ENCODE measurements at regions not wholly inside any gene's neighbourhood (a gene's known extent, or its start where the extent isn't known, plus 50 kb on each side); places are given as distances from the start of the nearest gene placed in this dataset.
"Not testable (repeated sequence)": the region's sequence is repeated elsewhere in the genome, so short reads cannot be mapped to it uniquely, and the experiment has no call there.

DNA sequence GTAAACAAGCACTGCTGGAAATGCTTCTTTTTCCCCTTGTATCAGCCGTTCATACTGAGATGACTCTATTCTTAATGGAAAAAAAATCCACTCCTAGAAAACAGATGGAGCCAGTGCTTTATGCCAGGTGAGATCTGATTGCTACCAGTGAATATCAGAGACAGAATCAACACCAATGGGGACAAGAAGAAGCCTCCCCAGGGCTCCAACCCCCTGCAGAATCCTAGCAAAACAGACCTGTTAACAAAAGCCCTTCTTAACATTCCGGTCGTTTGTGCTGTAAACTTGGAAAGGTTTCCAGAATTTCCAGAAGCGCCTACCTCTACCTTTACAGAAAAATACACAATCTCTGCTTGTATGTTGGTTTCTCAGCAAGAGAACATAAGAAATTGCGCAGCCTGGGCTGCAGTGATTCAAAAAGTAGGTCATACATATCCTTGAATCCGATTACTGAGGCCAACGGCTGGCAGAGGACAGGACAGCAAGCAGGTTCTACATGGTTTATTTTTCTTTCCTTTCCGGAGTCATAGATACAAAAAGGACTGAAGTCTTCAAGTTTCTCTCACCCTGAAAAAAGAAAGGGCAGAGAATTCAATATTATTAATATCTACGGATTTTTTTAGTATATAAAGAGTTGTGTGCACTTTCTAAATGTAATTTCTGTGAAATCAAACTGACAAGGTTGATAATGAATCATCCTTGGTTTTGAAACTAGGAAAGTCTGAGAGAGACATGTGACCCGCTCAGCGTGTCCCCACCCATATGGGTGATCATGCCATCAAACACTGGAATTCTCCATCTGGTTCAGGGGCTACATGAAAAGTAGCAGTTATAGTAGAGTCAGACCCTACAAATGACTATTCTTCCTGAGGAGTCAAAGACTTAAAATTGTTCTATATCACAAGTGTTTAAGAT, 266.7 kb upstream of the MGAT5 start:
- DNase-seq, result no peak

DNA sequence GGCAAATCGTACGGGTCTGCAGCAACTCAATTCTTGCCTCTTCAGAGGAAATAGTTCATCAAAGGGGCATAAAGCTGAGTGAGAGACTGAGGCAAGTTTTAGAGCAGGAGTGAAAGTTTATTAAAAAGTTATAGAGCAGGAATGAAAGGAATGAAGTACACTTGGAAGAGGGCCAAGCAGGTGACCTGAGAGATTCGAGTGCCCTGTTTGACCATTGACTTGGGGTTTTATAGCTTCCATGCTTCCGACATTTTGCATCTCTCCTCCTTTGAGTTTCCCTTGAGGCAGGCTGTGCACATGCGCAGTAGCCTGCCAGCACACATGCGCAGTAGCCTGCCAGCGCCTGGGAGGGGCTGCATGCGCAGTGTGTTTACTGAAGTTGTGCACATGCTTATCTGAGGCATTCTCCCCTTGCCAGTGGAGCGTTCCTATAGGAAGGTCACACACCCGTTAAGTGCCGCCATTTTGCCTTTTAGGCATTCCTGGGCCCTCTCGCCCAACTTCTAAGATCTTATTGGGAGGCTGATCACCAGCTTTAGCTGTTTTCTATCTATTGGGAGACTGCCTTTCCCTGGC, 265.5 kb upstream of the MGAT5 start:
- DNase-seq, result no peak

DNA sequence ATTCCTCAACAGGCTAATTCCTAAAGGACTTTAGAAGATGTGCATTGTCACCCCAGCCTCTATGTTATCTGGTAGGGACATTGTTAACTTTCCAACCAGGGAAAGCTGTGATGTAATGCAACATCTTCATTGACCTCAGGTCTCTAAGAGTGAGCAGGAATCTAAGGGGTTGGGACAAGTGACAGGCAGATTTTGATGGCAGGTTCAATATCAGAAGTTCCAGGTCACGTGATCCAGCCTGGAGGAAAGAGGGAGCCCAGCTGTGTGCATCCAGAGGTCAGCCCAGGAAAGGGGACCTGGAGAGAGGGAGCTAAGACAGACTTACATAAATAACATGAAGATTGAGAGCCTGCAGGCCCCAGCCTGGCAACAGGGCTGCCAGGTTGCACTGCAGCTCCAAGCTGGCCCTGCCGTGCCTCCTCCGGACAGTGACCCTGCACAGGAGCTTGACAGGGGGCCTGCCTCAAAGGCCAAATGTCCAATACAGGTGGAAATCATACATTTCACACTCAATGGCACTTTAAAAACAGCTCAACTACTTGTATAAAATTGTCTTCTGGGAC, 262.2 kb upstream of the MGAT5 start:
- DNase-seq, result no peak

DNA sequence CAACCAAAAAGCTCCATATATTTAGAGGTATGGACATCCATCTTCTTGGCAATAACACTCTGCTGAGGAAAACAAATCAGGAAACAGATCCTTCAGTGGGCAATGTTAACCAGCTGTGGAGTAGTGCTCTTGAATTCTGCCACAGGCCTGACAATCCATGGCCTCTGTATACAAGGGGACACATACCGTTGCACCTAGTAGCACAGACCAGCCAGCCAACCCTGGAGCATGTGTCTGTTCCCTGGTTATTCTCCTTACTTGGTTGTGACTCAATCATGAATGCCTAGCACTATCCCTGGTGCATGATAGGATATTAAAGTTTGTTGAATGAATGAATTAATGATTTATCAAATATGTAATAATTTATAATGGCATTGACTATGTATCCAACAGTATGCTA, 261.4 kb upstream of the MGAT5 start:
- no peak for DNase-seq

DNA sequence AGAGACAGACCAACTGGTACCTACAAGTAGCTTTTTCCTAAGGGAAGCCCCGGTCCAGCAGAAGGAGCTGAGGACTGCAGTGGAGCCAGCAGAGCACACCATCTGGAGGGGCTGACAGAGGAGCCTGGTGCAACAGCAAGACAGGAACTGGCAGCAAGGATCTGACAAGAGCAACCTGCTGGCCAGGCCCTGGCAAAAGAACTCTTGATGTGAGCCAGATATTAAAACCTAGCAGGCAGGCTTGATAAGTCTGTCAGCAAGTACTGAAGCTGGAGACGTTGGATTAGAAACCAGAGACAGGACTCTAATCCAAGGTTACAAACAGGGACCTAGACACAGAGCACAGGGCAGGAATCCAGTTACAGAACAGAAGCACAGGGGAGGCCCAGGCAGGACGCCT, 260.7 kb upstream of the MGAT5 start:
- no peak for DNase-seq

DNA sequence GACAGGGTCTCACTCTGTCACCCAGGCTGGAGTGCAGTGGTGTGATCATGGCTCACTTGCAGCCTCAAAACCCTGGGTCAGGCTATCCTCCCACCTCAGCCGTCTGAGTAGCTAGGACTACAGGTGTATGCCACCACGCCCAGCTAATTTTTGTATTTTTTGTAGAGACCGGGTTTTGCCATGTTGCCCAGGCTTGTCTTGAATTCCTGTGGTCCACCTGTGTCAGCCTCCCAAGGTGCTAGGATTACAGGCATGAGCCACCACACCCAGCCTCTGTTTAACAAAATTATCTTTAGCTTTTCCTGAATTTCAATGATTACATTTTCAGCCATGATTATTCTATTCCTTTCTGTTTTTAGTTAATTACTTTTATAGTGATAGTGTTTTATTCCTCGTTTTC, 255.1 kb upstream of the MGAT5 start:
- DNase-seq, result not testable (repeated sequence)

DNA sequence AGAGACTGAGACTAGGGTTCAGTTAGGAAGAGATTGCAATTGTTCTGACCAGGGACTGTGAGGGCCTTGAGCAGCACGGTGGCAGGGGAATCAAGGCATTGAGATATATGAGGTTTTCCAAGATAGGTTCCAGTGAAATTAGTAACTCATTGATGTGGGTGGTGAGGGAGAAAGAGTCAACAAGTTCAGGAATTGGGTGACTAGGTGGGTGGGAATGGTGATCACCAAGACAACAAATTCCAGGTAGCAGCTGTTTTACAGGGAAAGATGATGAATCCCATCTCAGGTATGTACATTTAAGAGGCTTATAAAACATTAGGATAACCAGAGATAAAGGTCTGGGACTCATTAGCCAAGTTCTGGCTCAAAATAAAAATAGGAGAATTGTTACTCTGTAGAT, 251.5 kb upstream of the MGAT5 start:
- DNase-seq, result no peak

DNA sequence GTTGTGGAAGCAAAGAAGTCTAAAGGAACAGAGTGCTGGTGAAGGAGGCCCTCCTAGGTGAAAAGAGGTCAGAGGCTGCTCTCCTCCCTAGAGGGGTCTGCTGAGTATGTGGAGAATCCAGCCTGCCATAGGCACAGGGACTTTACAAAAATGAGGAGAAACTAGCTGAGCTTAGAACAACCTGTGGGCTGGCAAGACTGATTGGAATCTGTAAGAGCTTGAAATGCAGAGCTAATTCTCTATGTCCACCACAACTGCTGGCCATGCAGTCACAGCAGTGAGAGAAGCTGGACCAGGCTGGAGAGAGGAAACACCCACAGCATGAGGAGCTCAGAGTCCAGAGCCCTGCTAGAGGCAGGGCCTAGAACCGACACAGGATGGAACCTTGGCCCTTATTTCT, 251.0 kb upstream of the MGAT5 start:
- no peak for DNase-seq

DNA sequence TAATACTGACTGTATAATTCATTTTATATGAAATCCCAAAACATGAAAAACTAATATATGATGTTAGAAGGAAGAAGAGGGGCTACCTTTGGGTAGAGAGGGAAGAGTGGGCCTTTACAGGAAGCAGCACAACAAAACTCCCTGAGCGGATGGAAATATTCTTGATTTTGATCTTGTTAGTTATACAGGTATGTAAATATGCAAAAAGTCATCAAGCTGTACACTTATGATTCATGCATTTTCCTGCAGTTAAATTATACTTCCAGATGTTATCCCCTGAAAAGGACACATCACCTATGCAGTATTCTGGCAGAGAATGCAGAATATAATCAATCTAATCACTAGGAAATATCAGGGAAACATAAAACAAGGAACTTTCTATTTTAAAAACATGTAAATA, 249.4 kb upstream of the MGAT5 start:
- no peak for DNase-seq

DNA sequence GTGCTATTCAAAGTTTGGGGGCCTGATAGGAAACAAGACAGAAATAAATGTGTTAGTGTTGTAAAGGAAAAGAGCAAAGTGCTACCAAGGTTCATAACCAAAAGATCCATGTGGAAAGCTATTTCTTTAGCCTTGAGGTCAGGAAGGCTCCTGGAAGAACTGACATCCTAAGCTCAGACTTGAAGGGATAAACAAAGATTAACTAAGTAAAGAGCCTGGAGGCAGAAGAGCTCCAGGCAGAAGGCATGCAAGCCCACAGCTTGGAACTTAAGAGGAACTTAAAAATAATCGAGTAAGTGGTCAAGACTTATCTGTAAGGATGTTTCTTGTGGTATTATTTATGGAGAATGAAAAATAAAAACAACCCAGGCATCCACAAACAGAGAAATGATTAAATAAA, 245.0 kb upstream of the MGAT5 start:
- DNase-seq, result no peak

DNA sequence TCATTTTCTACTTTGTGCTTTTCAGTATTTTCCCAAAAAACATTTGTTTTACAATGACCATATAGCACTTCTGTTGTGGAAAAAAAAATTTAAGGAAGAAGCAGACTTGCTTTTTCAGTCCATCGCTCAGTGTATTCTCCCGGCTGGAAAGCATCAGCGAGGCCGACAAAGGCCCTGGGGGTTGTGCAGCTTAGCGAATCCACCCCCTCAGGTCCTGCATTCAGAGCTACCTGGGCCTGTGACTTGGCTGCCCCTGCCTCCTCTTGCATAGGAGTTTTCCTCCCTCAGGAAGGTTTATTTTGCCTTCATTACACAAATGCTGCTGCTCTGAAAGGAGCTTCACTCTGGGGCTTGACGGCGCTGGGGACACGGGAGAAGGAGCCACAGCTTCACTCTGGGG, 244.4 kb upstream of the MGAT5 start:
- DNase-seq, result no peak

DNA sequence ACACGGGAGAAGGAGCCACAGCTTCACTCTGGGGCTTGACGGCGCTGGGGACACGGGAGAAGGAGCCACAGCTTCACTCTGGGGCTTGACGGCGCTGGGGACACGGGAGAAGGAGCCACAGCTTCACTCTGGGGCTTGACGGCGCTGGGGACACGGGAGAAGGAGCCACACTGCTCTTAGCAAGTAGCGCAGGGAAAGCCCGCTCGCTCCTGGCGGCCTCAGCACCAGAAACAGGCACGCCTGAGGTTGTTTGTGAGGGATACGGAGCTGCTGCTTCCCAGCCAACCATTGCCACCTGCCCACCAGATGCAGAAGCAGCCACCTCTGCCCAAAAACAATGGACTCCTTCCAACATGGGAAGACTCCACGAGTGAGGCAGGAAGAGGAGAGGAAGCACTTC, 244.0 kb upstream of the MGAT5 start:
- not testable (repeated sequence) for DNase-seq

DNA sequence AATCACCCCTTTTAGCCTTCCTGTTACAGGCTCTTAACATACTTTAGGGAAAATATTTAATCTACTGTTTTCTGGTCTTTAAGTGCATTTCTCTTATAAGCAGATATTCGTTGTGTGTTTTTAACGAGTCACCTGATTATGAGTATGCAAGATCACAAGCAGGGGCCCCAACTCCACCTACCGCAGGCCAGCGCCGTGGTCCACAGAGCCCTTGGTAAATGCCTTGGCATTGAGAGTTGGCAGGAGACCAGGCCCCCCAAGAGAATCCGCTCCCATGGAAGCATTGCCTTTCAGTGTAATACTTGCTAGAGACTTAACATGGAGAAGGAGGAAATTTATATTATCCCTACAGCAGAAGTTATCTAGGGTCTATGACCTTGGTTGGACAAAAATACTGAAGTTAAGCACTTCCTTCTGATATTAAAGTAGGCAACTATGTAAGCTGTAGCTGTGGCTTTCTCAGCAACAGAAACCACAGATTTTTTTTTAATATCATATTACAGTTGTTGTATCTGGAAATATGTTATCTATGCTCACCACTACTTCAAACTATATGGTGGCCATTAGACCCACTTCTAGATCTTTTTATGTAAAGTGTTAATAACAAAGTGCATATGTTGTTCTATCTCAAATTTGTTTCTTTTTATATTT, 241.8 kb upstream of the MGAT5 start:
- DNase-seq, result no peak

DNA sequence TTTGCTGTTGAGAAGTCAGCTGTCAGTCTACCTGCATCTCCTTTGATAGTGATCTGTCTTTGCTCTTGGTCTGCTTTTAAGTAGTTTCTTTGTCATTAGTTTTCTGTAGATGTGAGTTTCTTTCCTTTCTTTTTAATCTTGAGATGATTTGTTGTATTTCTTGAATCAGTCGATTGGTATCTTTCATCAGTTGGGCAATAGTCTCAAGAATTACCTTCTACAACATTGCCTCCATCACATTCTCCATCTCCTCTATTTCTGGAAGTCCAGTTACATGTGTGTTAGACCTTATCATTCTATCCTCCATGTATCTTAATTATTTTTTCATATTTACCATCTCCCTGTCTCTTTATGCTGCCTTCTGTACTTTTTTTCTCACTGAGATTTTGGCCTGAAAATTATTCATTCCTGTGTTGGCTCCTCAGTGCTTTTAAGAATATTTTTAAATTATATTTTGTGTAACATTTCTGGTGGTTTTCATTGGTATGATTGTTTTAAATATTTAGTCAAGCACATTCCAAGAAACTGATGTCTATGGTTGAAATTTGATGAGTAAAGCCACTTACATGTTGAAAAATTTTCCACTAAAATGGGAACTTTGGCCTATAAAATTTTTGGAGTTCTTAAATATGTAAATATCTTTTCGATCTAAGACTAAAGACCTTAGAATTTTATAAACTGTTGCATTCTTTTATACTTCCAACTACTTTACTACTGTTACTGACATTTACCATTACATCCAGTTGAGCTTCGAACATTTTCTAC, 239.5 kb upstream of the MGAT5 start:
- DNase-seq, result no peak

DNA sequence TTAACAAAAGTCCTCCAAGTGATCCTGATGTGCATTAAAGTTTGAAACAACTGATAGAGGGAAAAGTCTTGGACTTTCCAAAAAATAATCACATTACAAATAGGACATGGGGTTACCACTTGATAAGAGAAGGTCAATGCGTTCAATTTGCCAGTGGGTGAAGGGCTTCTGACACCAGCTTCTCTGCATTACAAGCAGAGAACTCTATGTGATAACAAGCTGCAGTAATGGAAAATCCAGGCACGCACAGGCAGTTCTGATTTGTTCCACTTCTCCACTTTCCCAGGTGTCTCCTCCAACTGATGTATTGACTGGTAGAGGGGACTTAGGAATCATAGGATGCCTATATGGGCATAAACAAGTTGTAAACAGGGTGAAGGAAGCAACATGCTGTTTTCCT, 234.0 kb upstream of the MGAT5 start:
- DNase-seq, result no peak

DNA sequence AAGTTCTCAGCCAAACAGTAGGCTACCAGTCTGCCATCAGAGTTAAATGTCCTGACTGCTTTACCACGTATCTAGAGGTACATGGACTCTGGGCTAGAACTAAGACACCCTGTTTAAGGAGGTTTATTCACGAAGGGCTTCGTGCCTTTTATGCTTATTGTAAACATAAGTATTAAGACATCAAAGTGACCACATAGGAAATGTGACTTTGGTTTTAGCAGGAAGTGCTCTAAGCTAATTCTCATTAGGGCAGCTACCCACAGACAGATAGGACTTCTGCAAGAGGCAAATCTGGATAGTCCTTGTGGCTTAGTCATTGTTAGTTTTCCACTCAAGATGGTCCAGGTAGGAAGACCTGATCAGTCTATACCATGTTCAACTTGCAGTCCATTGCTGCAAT, 233.3 kb upstream of the MGAT5 start:
- DNase-seq, result no peak

DNA sequence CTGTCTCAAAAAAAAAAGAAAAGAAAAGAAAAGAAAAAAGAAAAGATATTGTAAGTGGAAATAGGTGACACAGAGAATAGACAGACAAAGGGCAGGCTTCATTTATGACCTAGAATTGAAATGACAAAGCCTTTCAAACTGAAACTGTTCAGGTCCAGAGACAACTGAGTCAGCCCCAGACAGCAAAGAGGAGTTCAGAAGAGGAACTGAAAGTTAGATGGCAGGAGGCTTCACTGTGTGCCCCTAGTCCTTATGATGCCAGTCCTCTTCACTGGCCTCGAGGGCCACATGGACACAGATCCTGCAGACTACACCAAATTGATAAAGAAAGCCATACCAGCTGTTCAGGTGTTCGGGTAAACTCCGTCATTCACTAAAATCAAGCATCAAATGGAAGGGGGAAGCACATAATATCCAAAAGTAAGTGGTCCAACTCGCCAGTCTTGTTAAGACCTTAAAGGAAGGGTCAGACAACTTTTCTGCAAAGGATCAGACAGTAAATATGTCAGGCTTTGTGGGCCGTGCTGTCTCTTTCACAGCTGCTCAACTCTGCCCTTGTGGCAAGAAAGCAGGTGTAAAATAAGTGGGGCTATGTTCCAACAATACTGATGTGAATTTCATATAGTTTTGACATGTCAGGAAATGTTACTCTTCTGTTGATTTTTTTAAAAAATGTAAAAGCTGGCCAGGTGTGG, 231.9 kb upstream of the MGAT5 start:
- no peak for DNase-seq

DNA sequence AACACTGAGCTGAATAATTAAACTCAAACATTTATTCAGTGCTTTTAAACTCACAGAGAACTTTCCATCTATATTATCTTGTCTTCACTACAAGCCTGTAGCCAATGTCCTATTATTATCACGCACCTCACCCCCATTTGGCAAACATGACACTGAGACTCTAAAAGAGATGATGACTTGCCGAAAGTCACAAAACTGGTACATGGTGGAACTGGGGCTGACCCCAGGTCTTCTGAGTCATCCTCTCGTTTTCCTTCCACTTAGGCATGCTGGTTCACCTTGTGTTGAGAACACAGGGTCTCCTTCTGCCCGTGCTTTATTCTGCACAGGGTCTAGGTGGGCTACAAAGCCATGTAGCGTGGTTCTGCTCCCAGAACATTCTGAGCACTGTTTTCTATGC, 230.0 kb upstream of the MGAT5 start:
- DNase-seq, result no peak

DNA sequence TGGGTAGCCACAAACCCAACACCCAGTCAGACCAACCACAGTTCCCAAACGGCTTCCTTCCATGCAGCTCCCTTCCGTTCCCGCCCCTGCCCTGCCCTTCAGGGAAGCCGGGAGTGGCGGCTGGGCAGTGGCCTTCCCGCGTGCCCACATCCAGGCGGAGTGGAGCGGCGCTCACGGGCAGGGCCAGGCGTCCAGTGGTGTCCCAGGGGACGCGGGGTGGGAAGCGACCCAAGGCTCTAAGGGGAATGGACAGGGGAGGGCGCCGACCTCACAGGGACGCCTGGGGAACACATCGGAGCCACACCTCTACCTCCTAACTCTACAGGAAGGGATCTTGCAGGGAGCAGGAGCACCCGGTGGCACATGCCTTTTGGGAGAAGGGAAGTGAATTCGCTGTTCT, 225.9 kb upstream of the MGAT5 start:
- DNase-seq, result no peak

DNA sequence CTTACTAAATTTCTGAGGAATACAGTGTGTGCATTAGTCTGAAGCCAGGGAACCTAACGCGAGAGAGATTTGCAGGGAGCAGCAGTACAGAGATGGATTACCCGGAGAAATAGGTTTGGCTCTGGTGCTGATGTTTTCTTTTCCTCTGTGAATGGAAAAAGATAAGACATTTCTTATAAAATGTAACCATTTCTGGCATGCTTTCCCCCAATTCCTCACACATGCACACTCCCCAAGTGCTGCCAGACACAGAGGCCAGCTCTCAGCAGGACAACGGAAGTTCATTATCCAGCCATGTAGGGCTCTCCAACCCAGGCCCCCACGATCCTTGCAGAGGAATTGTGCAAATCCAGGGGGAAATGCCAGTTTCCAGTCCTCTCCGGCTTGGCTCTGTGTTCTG, 224.5 kb upstream of the MGAT5 start:
- no peak for DNase-seq

DNA sequence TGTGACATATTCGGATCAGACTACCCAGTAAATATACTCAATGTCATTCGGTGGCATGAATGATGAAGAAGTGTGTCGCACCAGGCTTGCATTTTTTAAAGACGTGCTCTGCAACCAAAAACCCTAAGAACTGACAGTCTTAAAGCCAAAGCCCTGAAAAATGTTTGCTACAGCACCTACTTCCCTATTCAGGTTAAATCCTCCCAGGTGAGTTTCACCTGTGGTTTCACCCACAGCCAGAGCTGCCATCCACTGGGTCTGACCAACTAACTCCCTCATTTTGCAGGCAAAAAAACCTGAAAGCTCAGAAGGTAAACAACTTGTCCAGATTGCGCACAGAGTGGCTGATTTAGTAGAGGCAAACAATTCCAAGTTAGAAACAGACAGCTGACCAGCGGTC, 222.3 kb upstream of the MGAT5 start:
- DNase-seq, result no peak

DNA sequence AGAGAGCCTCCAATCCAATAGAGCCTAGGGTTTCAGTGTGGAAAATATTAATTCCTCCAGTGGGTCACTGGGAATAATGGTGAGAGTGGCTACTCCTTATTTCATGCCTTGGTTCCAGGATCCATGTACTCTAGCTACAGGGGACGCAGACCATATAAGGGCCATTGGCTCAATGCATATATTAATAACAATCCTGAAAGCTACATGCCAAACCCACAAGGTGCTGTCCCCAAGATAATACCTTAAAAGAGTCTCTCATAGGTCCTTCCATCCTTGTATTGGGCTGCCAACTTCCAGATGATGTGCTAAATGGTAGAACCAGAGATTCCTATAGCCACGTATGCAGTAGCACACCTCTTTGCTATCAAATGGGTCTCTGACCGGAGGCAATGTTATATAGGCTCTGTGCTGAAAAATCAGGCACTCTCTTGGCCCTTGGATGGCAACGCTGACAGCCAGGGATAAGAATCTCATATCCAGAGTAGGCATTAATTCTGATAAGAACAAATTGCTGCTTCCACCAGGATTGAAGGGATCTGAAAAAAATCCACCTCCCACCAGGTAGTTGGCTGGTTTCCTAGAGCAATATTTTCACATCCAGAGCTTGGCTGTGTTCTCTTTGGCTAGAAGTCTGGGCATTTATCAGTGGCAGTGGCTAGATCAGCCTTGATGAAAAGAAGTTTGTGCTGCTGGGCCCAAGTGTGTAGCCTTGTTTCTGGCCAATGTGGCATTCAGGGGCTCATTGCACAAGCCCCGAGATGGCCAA, 218.1 kb upstream of the MGAT5 start:
- no peak for DNase-seq

Measured in CD4-positive, alpha-beta T cell treated with Interleukin-6 for 4 hours (primary cell).